ENCODE measurements at regions not wholly inside any gene's neighbourhood (a gene's known extent, or its start where the extent isn't known, plus 50 kb on each side); places are given as distances from the start of the nearest gene placed in this dataset.

DNA sequence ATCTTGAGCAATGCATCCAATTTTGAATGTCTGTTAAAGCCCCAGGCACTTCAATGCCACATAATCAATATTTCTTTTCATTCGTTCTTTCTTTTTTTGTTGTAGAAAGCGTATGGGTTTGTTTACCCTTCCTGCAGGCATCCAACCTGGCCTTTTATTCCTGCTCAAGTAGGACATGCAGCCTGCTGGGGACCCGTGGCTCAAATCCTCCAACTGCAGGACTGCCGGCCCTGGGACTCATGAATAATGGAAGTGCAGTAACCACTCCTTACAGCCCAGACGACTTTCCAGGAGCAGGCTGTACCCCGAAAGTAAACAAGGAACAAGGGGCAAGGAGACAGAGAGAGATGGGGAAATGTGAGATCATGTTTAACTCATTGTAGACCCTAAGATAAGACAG lies 126.4 kb downstream of the SALL1 start:
- no peak for TF ChIP-seq EZH2 (IDR thresholded peaks at IDR 0.05; ENCODE audit: borderline replicate concordance, low read depth, low read length, severe bottlenecking)
- TF ChIP-seq, protein P1, sequence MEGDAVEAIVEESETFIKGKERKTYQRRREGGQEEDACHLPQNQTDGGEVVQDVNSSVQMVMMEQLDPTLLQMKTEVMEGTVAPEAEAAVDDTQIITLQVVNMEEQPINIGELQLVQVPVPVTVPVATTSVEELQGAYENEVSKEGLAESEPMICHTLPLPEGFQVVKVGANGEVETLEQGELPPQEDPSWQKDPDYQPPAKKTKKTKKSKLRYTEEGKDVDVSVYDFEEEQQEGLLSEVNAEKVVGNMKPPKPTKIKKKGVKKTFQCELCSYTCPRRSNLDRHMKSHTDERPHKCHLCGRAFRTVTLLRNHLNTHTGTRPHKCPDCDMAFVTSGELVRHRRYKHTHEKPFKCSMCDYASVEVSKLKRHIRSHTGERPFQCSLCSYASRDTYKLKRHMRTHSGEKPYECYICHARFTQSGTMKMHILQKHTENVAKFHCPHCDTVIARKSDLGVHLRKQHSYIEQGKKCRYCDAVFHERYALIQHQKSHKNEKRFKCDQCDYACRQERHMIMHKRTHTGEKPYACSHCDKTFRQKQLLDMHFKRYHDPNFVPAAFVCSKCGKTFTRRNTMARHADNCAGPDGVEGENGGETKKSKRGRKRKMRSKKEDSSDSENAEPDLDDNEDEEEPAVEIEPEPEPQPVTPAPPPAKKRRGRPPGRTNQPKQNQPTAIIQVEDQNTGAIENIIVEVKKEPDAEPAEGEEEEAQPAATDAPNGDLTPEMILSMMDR (IDR thresholded peaks at IDR 0.05; ENCODE audit: borderline replicate concordance, extremely low read depth, low read length, poor library complexity, severe bottlenecking): no peak
- Histone ChIP-seq H3K4me3 (ENCODE audit: low read depth in 1 of 2, low read length in 2 of 2) (no peak overlapping the region), H3K27me3 (ENCODE audit: insufficient read depth, low read length, poor library complexity) (no peaks in the 10 kb centered on the region), H3K9me3 (ENCODE audit: insufficient read depth, low read length, severe bottlenecking) (no peaks in the 10 kb centered on the region), H3K4me2 (ENCODE audit: insufficient read depth, low read length) (no peak overlapping the region), H4K20me1 (ENCODE audit: insufficient read depth, low read length) (no peaks in the 10 kb centered on the region), H3K4me1 (ENCODE audit: insufficient read depth, low read length) (no peaks in the 10 kb centered on the region), H3K27ac (ENCODE audit: low read length) (no peak overlapping the region), H2AFZ (ENCODE audit: low read depth, low read length) (no peak overlapping the region), H3K79me2 (ENCODE audit: insufficient read depth, low read length) (no peaks in the 10 kb centered on the region), H3K9ac (ENCODE audit: low read depth, low read length) (no peak overlapping the region), H3K36me3 (ENCODE audit: insufficient read depth, low read length) (no peaks in the 10 kb centered on the region)
- ATAC-seq (ENCODE audit: insufficient read depth, low read depth): no peak
- DNase-seq: no peak

DNA sequence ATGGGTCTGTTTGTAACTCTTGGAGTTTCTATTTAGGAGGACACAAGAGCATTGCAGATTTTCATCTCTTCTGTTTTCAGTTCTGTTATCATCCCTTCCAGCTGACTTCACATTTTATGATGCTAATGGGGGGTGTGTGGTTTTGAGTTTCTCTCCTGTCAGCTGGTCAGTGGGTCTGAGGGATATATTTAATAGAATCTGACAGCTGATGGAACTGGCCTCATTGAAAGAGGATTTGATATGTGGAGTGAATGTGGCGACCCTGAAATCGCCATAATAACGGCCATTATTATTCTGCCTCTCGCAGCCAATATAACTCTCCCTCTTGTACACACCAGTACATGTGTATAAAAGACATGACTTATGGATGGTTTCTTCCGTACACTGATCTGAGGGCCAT lies 128.1 kb downstream of the SALL1 start:
- H4K20me1 ChIP-seq (ENCODE audit: insufficient read depth, low read length): no peaks in the 10 kb centered on the region
- TF ChIP-seq, protein P1 (IDR thresholded peaks at IDR 0.05; ENCODE audit: borderline replicate concordance, extremely low read depth, low read length, poor library complexity, severe bottlenecking): no peak
- TF ChIP-seq EZH2 (IDR thresholded peaks at IDR 0.05; ENCODE audit: borderline replicate concordance, low read depth, low read length, severe bottlenecking): no peak

DNA sequence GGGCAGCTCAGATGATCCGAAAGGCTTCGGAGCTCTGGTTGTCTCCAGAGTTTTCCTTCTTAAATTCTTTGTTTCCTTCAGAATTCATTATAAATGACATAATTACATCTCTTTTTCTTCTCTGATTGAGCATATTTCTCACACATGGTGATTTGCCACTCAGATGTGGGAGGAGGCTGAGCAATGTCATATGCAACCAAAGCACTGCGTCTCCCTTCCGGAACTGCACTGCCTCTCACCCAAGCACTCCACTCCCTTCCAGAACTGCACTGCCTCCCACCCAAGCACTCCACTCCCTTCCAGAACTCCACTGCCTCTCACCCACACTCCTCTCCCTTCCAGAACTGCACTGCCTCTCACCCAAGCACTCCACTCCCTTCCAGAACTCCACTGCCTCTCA lies 131.5 kb downstream of the SALL1 start:
- Histone ChIP-seq H3K4me2 (ENCODE audit: insufficient read depth, low read length) (no peak overlapping the region), H3K27me3 (ENCODE audit: insufficient read depth, low read length, poor library complexity) (no peaks in the 10 kb centered on the region), H3K79me2 (ENCODE audit: insufficient read depth, low read length) (no peaks in the 10 kb centered on the region), H3K27ac (ENCODE audit: low read length) (no peak overlapping the region), H3K9me3 (ENCODE audit: insufficient read depth, low read length, severe bottlenecking) (no peaks in the 10 kb centered on the region), H3K36me3 (ENCODE audit: insufficient read depth, low read length) (no peaks in the 10 kb centered on the region), H3K4me3 (ENCODE audit: low read depth in 1 of 2, low read length in 2 of 2) (no peak overlapping the region), H2AFZ (ENCODE audit: low read depth, low read length) (no peak overlapping the region), H3K4me1 (ENCODE audit: insufficient read depth, low read length) (no peaks in the 10 kb centered on the region), H3K9ac (ENCODE audit: low read depth, low read length) (no peak overlapping the region), H4K20me1 (ENCODE audit: insufficient read depth, low read length) (no peaks in the 10 kb centered on the region)
- ATAC-seq (ENCODE audit: insufficient read depth, low read depth) (no peak), DNase-seq (no peak)
- TF ChIP-seq, protein P1 (IDR thresholded peaks at IDR 0.05; ENCODE audit: borderline replicate concordance, extremely low read depth, low read length, poor library complexity, severe bottlenecking): no peak
- no peak for TF ChIP-seq EZH2 (IDR thresholded peaks at IDR 0.05; ENCODE audit: borderline replicate concordance, low read depth, low read length, severe bottlenecking)

More for the DNA sequence above, 128.1 kb downstream of the SALL1 start:
- no peaks in the 10 kb centered on the region for H3K27me3 ChIP-seq (ENCODE audit: insufficient read depth, low read length, poor library complexity)
- no peaks in the 10 kb centered on the region for H3K4me1 ChIP-seq (ENCODE audit: insufficient read depth, low read length)
- no peak overlapping the region for H3K27ac ChIP-seq (ENCODE audit: low read length)
- no peak overlapping the region for H3K4me2 ChIP-seq (ENCODE audit: insufficient read depth, low read length)
- ATAC-seq (ENCODE audit: insufficient read depth, low read depth) (no peak), DNase-seq (no peak)
- H3K9me3 ChIP-seq (ENCODE audit: insufficient read depth, low read length, severe bottlenecking): no peaks in the 10 kb centered on the region
- no peaks in the 10 kb centered on the region for H3K36me3 ChIP-seq (ENCODE audit: insufficient read depth, low read length)
- H3K79me2 ChIP-seq (ENCODE audit: insufficient read depth, low read length): no peaks in the 10 kb centered on the region
- no peak overlapping the region for H3K4me3 ChIP-seq (ENCODE audit: low read depth in 1 of 2, low read length in 2 of 2)
- H3K9ac ChIP-seq (ENCODE audit: low read depth, low read length): no peak overlapping the region
- no peak overlapping the region for H2AFZ ChIP-seq (ENCODE audit: low read depth, low read length)

DNA sequence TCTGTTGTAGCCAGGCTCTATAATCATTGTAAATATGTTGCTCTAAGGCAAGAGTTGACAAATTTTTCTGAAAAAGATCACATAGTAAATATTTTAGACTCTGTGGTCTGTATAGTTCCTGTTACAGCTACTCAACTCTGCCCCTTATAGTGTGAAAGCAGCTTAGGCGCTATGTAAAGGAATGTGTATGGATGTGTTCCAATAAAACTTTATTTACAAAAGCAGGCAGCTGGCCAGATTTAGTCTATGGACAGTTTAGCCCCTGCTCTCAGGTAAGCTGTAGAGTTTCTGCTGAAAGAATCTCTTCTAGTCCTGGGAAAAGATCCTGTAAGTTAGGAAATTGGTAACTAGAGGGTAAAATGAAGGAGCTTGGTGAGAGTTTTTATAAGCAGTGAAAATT lies 133.1 kb downstream of the SALL1 start:
- Histone ChIP-seq H4K20me1 (ENCODE audit: insufficient read depth, low read length) (no peaks in the 10 kb centered on the region), H2AFZ (ENCODE audit: low read depth, low read length) (no peak overlapping the region), H3K4me2 (ENCODE audit: insufficient read depth, low read length) (no peak overlapping the region), H3K4me1 (ENCODE audit: insufficient read depth, low read length) (no peaks in the 10 kb centered on the region), H3K27ac (ENCODE audit: low read length) (no peak overlapping the region), H3K79me2 (ENCODE audit: insufficient read depth, low read length) (no peaks in the 10 kb centered on the region), H3K27me3 (ENCODE audit: insufficient read depth, low read length, poor library complexity) (no peaks in the 10 kb centered on the region), H3K9ac (ENCODE audit: low read depth, low read length) (no peak overlapping the region), H3K9me3 (ENCODE audit: insufficient read depth, low read length, severe bottlenecking) (no peaks in the 10 kb centered on the region), H3K36me3 (ENCODE audit: insufficient read depth, low read length) (no peaks in the 10 kb centered on the region), H3K4me3 (ENCODE audit: low read depth in 1 of 2, low read length in 2 of 2) (no peak overlapping the region)
- DNase-seq (no peak), ATAC-seq (ENCODE audit: insufficient read depth, low read depth) (no peak)
- TF ChIP-seq EZH2 (IDR thresholded peaks at IDR 0.05; ENCODE audit: borderline replicate concordance, low read depth, low read length, severe bottlenecking): no peak
- TF ChIP-seq, protein P1 (IDR thresholded peaks at IDR 0.05; ENCODE audit: borderline replicate concordance, extremely low read depth, low read length, poor library complexity, severe bottlenecking): no peak

Data from DND-41 (cell line).